ENCODE measurements at regions not wholly inside any gene's neighbourhood (a gene's known extent, or its start where the extent isn't known, plus 50 kb on each side); places are given as distances from the start of the nearest gene placed in this dataset.

DNA sequence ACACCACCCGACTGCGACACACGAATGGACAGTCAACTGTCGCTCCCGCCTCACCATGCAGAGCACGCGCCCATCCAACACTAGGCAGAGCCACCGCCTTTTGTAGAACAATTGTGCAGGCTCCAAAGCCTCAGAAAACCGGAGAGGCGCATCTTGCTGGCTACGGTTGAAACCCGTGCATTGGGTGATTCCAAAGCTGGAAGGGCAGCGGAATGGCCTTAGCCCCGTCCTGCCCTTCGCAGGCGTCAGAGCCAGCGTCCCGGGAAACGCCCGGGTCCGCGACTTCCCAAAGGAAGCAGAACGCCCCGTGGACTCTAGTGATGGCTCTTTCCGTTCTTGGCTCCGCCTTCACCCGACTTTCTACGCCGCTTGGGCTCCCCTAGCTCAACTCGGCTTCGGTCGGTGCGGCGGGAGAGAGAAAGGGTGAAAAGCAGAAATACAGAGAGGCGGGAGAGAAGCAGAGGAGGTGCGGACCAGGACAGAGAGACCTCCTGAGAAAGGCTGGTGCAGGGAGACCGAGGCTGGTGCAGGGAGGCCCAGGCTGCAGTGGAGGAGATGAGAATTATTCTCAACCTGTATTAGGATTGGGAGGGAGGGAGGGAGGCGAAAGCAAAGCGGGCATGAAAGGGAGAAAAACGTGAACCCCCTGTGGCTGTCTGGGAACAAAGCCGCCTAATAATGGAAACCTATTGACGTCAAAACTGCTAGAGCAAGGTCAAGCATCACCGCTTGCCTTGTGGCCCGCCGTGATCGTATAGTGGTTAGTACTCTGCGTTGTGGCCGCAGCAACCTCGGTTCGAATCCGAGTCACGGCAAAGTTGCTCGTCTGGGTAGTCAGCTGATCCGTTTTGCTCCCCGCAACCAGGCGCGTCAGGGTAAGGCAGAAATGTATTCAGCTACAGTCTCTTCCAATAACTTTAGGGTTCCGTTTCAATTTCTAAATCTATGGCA is 99.5 kb downstream of the PRKAB2 start:
- Histone ChIP-seq H3K9ac (ENCODE audit: low read depth, low read length) (no peak overlapping the region), H3K79me1 (ENCODE audit: low read depth in 1 of 2, low read length in 2 of 2) (no peaks in the 10 kb centered on the region), H3K14ac (replicated peaks; ENCODE audit: low read depth, low read length) (no peak overlapping the region), H2AK5ac (ENCODE audit: low read depth, low read length) (no peak overlapping the region), H2BK120ac (ENCODE audit: low read depth, low read length) (no peak overlapping the region), H3K4me2 (ENCODE audit: low read depth, low read length) (peak overlapping the region; percentile 96), H2BK20ac (ENCODE audit: low read depth, low read length) (no peak overlapping the region), H3K4me1 (ENCODE audit: control insufficient read depth, insufficient read depth, low read length) (no peaks in the 10 kb centered on the region), H3K36me3 (ENCODE audit: control insufficient read depth, insufficient read depth, low read length) (no peaks in the 10 kb centered on the region), H4K8ac (ENCODE audit: low read depth in 2 of 2, low read length in 2 of 2) (no peak overlapping the region), H3K4me3 (ENCODE audit: insufficient read depth, low read depth, low read length) (peak overlapping the region; percentile 42), H3K4ac (ENCODE audit: low read depth, low read length) (no peak overlapping the region), H3K27ac (ENCODE audit: insufficient read depth, low read length) (no peak overlapping the region), H4K5ac (ENCODE audit: low read depth, low read length) (no peak overlapping the region), H3K56ac (ENCODE audit: extremely low read depth, insufficient read depth, low read length) (no peak overlapping the region), H4K91ac (ENCODE audit: insufficient read depth, low read depth, low read length) (no peak overlapping the region), H2AK9ac (replicated peaks; ENCODE audit: low read depth, low read length, poor library complexity) (no peak overlapping the region), H3K9me3 (ENCODE audit: control insufficient read depth, insufficient read depth, low read length) (peaks cover 12% of the 10 kb centered on the region), H2AFZ (replicated peaks; ENCODE audit: low read length, poor library complexity) (peak overlapping the region; percentile 34), H2BK5ac (ENCODE audit: low read depth, low read length, poor library complexity, severe bottlenecking) (no peak overlapping the region), H3K18ac (ENCODE audit: low read depth, low read length) (no peak overlapping the region), H2BK15ac (ENCODE audit: low read depth, low read length) (no peak overlapping the region), H3K9me1 (ENCODE audit: insufficient read depth, low read length) (no peaks in the 10 kb centered on the region), H3K27me3 (ENCODE audit: control insufficient read depth, insufficient read depth, low read length) (peaks cover 35% of the 10 kb centered on the region), H3K23ac (ENCODE audit: low read depth, low read length) (no peak overlapping the region), H4K20me1 (ENCODE audit: insufficient read depth, low read length) (no peaks in the 10 kb centered on the region)
- ATAC-seq (ENCODE audit: low read depth): peak; percentile 77
- WGBS, 2 experiments (ENCODE audit: extremely low coverage in 2 of 2, insufficient read length in 1 of 2): 8% methylated on average over 24 of the region's 58 CpGs; no CpG with 5 or more reads in 1 of the 2 experiments
- BruUV-seq (replicated peaks): no TSS peak
- in situ Hi-C loops (cut with MboI; ENCODE audit: low sequenced_read_pairs) (no loop called here), dilution Hi-C loops (cut with HindIII; ENCODE audit: low sequenced_read_pairs, unreplicated experiment) (no loop called here), intact Hi-C loops (cut with micrococcal nuclease) (no loop called here)
- ChIA-PET CTCF (no interaction called here), POLR2A (ENCODE audit: unreplicated experiment) (no interaction called here)
- TF ChIP-seq, protein P1, sequence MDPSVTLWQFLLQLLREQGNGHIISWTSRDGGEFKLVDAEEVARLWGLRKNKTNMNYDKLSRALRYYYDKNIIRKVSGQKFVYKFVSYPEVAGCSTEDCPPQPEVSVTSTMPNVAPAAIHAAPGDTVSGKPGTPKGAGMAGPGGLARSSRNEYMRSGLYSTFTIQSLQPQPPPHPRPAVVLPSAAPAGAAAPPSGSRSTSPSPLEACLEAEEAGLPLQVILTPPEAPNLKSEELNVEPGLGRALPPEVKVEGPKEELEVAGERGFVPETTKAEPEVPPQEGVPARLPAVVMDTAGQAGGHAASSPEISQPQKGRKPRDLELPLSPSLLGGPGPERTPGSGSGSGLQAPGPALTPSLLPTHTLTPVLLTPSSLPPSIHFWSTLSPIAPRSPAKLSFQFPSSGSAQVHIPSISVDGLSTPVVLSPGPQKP (IDR thresholded peaks at IDR 0.05; ENCODE audit: borderline replicate concordance, low read depth, low read length): no peak
- TF ChIP-seq NFE2L2 (IDR thresholded peaks at IDR 0.05; ENCODE audit: low read depth, low read length) (no peak), CEBPB (IDR thresholded peaks at IDR 0.05; ENCODE audit: low read depth, low read length) (no peak), RAD21 (IDR thresholded peaks at IDR 0.05; ENCODE audit: low read length) (no peak)
- DNase-seq: no peak

Measured in IMR-90 (cell line).